GF-D8 (cell line): ENCODE measurements at regions not wholly inside any gene's neighbourhood (a gene's known extent, or its start where the extent isn't known, plus 50 kb on each side); places are given as distances from the start of the nearest gene placed in this dataset.

Experiments
- DNase-seq: peaks from one replicate; lab custom pipeline; 2025; lab: John Stamatoyannopoulos, UW

DNA sequence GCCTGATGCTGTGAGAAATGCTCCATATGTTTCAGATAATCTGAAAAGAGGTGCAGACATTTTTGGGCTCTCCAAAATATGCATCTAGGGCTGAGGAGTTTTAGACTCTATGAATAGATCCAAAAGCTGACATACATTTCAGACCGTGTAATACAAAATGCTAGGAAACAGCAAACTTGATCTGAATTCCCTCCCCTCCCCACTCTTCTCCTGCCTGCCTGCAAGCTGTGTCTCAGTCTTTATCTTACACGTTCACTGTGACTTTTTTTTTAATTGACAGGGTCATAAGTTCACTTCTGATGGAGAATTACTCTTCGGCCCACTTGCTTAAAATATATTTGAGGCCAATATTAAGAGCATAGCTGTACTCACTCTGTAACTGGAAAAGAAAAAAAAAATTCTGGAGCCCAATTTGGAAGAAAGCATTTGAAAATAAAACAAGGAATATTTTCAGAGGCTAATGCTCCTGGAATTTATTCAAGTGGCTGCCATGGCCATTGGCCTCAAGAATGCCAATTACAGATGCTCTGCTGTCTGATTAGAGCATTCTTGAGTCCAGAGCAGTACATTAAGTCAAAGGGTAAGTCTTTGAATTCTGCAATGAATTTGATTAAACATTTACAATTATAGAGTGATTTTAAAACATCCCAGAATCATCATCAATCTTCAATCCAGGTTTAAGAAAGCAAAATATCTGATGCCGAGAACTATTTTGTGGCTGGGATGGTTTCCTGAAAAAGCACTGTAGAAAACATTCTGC lies 146.2 kb upstream of the SEMA6D start:
- DNase-seq: no peak

- no peak for DNase-seq
These were observed 143.6 kb upstream of the SEMA6D start for GRCh38 chr15:47573673-47574072.

DNA sequence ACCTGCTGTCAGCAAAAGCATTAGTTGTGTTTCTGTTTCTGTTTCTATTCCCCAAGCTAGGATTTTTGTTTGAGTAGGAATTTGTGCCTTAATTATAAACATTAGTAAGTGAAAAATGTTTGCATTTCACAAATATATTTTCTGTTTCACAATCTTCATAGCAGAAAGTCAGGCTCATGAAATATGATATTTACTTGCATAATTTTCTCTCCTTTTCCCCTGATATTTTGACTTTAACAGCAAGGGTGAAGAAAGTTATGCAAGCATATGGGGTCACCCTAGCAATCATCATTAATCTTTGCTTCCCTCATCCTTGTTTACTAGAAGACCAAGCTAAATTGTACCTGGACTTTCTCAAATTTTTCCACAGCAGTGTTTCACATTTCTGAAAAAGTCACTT lies 140.3 kb upstream of the SEMA6D start:
- no peak for DNase-seq

- no peak for DNase-seq
These were observed 139.8 kb upstream of the SEMA6D start for GRCh38 chr15:47577461-47577860.

- no peak for DNase-seq
These were observed 135.1 kb upstream of the SEMA6D start for GRCh38 chr15:47582233-47582632.

DNA sequence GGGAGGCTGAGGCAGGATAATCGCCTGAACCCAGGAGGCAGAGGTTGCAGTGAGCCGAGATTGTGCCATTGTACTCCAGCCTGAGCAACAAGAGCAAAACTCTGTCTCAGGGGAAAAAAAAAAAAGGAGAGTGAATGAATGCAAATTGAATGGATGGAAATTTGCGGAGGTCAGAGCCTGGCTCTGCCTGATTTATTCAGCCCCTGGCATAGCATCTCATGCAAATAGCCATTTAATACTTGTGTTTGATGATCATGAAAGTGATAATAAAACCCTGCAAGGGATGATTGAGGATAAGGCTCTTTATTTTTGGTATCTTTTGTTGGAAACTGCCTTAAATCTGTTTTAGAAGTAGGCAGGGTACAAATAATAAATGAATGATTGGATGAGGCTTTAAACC lies 133.0 kb upstream of the SEMA6D start:
- no peak for DNase-seq

- no peak for DNase-seq
These were observed 130.6 kb upstream of the SEMA6D start for GRCh38 chr15:47586653-47587224.

GRCh38 chr15:47587940-47588802 lies 129.1 kb upstream of the SEMA6D start:
- no peak for DNase-seq

- DNase-seq: no peak
These were observed 128.3 kb upstream of the SEMA6D start for GRCh38 chr15:47588958-47589357.

GRCh38 chr15:47598996-47599395 lies 118.3 kb upstream of the SEMA6D start:
- no peak for DNase-seq

- DNase-seq: no peak
These were observed 117.5 kb upstream of the SEMA6D start for GRCh38 chr15:47599806-47600205.

GRCh38 chr15:47602121-47602520 lies 115.2 kb upstream of the SEMA6D start:
- no peak for DNase-seq

DNA sequence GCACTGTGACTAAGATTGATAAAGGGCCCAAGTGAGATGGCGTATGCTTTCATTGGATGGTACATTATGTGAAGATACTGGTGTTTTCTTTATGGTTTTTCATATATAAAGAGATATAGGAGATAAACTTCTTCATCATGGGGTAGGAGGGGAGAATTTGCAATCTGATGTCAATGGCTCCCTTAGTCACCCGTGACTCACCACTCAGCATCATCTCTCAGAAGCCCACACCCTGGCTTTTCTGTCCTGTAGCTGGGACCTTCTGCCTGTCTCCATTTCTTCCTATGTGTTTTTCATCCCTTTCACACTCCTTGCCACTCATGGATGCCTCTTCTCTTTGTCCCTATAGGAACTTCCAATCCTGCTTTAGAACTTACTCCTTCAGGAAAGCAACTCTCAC lies 114.3 kb upstream of the SEMA6D start:
- no peak for DNase-seq

GRCh38 chr15:47607695-47608094 lies 109.6 kb upstream of the SEMA6D start:
- no peak for DNase-seq

GRCh38 chr15:47609693-47610092 lies 107.6 kb upstream of the SEMA6D start:
- no peak for DNase-seq

- DNase-seq: no peak
These were observed 106.6 kb upstream of the SEMA6D start for GRCh38 chr15:47610736-47611135.

DNA sequence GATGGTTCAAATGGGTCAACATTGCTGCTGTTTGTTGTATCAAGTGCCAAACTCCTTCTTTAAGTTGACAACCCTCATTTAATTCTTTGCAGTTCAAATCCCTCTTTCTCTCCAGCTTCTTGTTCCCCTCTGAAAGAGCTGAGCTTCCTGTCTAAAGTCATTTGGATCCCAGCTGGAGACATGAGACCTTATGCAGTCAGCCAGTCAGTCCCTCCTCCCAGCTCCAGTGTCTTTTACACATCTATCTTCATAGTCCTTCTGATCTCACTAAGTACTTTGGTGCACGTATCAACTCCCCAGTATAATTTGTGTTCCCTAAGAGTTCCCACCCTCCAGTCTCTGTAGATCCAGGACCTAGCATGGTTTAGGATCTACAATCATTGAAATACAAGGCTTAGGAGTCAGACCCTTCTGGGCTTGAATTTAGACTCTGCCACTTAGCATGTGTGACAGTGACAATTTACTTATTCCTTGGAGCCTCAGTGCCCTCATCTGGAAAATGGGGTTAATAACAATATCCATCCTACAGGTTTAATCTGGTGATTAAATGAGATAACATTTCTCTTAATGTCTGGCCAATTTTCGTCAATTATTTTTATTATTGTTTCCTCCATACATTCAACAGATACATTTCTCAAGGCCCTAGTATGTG lies 102.8 kb upstream of the SEMA6D start:
- no peak for DNase-seq

DNA sequence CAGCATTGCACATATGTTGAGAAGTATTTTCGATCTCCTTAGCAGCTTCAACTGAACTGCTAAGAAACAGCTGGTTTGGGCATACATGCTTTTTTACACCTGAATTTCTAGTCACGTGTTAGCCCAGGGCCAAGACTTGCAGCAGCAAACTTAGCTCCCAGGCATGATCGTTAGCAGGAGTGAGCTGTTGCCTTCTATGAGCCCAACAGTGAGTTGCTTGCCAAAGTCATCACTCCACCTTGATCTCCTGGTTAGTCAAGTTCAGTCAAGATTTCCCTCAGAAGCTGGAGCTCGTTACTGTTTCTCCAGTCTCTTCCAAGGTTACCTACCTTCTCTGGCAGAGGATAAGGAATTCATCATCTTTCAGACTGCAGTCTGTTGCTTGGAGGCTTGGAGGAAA lies 100.4 kb upstream of the SEMA6D start:
- no peak for DNase-seq

GRCh38 chr15:47618241-47618640 lies 99.1 kb upstream of the SEMA6D start:
- DNase-seq: no peak

GRCh38 chr15:47620960-47621681 lies 96.2 kb upstream of the SEMA6D start:
- no peak for DNase-seq

GRCh38 chr15:47622055-47622454 lies 95.2 kb upstream of the SEMA6D start:
- DNase-seq: no peak

DNA sequence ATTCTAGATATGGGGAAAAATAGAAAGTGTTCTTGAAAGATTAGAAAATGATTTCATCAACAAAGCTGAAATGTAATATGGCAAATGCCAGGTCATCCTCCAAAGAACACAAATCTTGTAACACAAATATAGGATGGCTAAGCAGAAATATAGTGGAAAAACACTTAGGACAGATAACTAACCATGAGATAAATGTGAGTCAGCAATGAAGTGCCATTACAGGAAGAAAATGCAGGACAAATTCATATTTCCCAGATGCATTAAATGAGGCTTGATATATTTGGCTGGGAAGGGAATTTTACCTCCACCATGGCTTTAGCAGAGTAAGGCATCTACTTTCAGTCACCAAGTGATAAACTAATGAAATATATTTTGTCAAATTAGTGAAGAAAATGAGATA lies 92.8 kb upstream of the SEMA6D start:
- DNase-seq: no peak
